Rectal smooth muscle tissue (tissue), 1 donor: ENCODE measurements at regions not wholly inside any gene's neighbourhood (a gene's known extent, or its start where the extent isn't known, plus 50 kb on each side); places are given as distances from the start of the nearest gene placed in this dataset.

Experiments
- H3K27ac ChIP-seq: one replicate; pipeline ENCODE4 v1.7.0; 2013; ENCODE audit warnings: low read depth, low read length, inconsistent platforms
- H3K27me3 ChIP-seq: one replicate; pipeline ENCODE4 v1.7.0; 2013; ENCODE audit warnings: low read length; ENCODE audit not compliant: control insufficient read depth, insufficient read depth
- H3K36me3 ChIP-seq: one replicate; pipeline ENCODE4 v1.7.0; 2013; ENCODE audit warnings: low read length; ENCODE audit not compliant: control insufficient read depth, insufficient read depth
- H3K4me1 ChIP-seq: one replicate; pipeline ENCODE4 v1.7.0; 2013; ENCODE audit warnings: low read length; ENCODE audit not compliant: control insufficient read depth, insufficient read depth
- H3K4me3 ChIP-seq: one replicate; pipeline ENCODE4 v1.7.0; 2013; ENCODE audit warnings: low read length
- H3K9ac ChIP-seq: one replicate; pipeline ENCODE4 v1.7.0; 2013; ENCODE audit warnings: low read length

DNA sequence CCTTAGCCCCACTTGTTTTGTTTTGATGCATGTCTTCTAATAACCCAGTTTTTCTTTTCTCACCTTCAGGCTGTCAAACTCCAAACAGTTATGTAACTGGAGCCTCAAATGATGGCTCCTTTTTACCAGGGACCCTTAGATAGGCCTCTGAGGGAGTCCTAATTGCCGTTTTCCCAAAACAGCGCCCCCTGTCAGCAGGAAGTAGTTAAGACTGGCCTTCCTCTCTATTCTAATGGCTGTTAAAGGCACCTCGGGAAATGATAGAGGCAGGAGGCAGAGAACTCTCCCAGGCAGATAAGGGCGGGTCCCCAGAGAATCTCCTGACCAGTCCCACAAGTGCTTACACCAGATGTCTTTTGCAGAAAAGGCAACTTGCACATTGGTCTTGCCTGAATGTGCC lies 123.2 kb downstream of the KCNS3 start:
- Histone ChIP-seq H3K4me3 (no peak overlapping the region), H3K27me3 (no peaks in the 10 kb centered on the region)

DNA sequence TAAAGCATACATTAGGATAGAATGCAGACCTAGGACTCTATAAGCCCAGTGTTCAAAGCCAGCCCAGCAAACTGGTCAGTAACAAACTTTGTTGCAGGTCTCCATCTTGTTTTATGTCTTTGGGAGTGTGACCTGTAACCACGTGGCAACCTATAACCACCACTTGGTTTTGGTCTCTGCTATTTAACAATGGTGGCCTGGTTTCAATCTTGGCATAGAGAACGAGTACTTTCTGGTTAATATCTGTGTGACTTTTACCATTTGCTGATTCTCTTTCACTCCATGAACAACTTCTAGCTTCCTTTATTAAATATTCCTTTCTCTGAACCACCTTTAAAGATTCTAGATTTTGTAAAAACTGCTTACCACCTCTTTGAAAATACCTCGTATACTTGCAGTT lies 118.5 kb downstream of the KCNS3 start:
- Histone ChIP-seq H3K9ac (no peak overlapping the region), H3K4me1 (no peaks in the 10 kb centered on the region), H3K4me3 (no peak overlapping the region), H3K27me3 (no peaks in the 10 kb centered on the region), H3K36me3 (no peaks in the 10 kb centered on the region), H3K27ac (no peak overlapping the region)

More for the DNA sequence above, 123.2 kb downstream of the KCNS3 start:
- no peaks in the 10 kb centered on the region for H3K4me1 ChIP-seq
- no peaks in the 10 kb centered on the region for H3K36me3 ChIP-seq
- H3K9ac ChIP-seq: no peak overlapping the region
- no peak overlapping the region for H3K27ac ChIP-seq

DNA sequence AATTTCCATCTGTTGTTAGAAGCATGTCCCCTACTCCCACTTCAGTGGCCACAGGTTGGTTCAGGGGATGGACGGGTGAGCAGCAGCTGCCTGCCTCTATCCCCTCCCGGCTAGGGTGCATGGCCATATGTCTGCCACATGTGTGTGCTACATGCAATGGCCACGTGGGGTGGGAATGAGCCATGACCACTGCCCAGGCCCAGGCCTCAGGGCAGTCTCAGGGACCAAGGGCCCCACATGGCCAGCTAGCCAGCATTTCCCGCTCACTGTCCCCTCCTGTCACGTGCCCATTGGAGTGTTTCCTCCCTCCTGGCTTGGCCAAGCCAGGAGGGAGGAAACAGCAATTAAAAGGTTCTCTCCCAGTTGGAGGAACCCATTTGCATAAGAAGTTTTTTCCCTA lies 117.1 kb downstream of the KCNS3 start:
- Histone ChIP-seq H3K4me1 (no peaks in the 10 kb centered on the region), H3K27me3 (no peaks in the 10 kb centered on the region), H3K4me3 (no peak overlapping the region), H3K36me3 (no peaks in the 10 kb centered on the region), H3K9ac (no peak overlapping the region), H3K27ac (no peak overlapping the region)
